Superior temporal gyrus (tissue), 1 donor: ENCODE measurements at regions not wholly inside any gene's neighbourhood (a gene's known extent, or its start where the extent isn't known, plus 50 kb on each side); places are given as distances from the start of the nearest gene placed in this dataset.

Experiments used
- DNase-seq: peaks from one replicate; pipeline ENCODE4 v3.0.0-alpha.2; 2016; ENCODE audit errors: extremely low spot score

GRCh38 chr6:133631421-133631820, 257.5 kb upstream of the TCF21 start:
- no peak for DNase-seq

- no peak for DNase-seq
Observed at GRCh38 chr6:133632206-133632605, 256.7 kb upstream of the TCF21 start.

DNA sequence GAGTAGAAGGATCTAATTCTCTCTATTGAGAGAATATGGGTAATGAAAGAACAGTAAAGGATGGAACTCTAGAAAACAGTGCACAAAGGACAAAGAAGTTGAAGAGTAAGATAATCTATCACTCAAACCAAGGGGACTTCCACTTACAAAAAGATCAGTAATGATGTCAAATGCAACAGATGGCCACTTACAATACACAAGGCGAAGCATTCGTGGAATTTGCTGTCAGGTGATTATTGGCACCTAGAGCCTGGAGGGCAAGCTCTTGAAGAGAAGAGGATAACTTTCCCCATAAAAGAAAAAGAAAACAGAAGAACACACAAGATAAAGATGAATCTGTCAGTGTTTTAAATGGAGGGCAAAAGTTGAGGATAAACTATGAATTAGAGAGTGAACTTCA, 256.0 kb upstream of the TCF21 start:
- DNase-seq, result no peak

- no peak for DNase-seq
Observed at GRCh38 chr6:133634474-133634873, 254.4 kb upstream of the TCF21 start.

GRCh38 chr6:133635447-133635846, 253.5 kb upstream of the TCF21 start:
- DNase-seq, result no peak

DNA sequence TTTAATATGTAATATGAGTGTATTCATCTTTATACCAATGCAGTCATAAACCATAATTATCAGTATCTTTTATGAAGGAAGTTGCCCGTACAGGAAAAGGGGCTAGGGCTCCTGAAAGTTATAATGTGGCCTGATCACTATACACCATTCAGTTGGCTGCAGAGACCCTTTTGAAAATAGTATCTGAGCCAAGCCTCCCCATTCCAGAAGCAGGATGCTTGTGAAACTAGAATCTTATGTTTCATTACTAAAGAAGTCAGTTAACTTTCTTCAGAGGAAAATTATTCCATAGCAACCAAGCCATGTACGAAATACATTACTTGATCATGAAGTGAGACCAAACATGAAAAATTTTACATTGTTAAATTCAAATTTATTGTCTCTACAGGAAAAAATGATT, 251.5 kb upstream of the TCF21 start:
- DNase-seq, result no peak

DNA sequence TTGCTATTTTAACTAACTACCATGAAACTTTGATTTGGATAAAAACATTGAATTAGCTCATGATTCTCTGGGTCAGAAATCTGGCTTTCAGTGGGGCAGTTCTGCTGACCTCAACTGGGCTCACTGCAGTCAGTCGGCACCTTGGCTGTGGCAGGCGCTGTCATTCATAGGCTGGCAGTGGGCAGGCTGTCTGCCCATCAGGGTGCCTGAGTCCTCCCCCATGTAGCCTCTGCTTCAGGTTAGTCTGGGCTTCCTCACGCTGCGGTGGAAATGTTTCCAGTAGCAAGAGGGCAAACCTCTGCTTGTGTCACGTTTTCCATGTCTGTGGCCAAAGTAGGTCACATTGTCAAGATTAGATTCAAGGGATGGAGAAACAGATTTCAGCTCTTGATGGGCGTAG, 251.0 kb upstream of the TCF21 start:
- DNase-seq, result no peak

DNA sequence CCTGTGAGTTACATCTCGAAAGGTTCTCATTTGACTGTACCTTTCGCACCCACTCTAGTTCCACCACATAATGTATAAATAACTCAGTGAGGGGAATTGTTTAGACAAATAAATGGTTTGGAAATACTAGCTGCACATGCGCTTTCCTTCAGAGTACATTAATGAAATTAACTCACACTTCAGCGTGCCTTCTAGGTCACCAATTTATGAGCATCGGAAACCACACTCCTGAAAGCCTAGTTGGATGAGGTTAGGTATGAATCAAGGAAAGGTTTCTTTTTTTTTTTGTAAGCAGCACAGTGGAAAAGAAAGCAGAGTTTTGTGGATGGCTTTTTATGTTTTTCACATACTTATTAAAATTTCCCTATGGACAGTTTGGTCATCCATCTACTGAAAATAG, 247.8 kb upstream of the TCF21 start:
- no peak for DNase-seq

GRCh38 chr6:133644548-133644891, 244.4 kb upstream of the TCF21 start:
- DNase-seq, result no peak

GRCh38 chr6:133644892-133645619, 243.9 kb upstream of the TCF21 start:
- no peak for DNase-seq

GRCh38 chr6:133645966-133646740, 242.8 kb upstream of the TCF21 start:
- DNase-seq, result no peak

DNA sequence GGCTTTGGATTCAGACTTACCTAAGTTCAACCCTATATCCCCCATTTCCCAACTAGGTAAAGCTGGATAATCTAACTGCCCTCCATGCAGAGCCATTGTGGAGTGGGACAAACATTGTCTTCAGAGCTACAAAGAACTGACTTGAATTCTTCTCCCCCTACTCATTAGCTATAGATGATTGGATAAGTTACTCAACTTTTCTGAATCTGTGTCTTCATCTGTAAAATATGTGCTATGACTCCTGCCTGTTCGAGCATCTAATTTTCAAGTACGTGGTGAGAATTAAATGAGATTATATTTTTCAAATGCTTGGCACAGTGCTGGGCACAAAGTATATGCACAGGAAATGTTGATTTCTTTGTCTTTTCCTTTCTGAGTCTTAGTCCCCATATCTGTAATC, 240.3 kb upstream of the TCF21 start:
- no peak for DNase-seq

DNA sequence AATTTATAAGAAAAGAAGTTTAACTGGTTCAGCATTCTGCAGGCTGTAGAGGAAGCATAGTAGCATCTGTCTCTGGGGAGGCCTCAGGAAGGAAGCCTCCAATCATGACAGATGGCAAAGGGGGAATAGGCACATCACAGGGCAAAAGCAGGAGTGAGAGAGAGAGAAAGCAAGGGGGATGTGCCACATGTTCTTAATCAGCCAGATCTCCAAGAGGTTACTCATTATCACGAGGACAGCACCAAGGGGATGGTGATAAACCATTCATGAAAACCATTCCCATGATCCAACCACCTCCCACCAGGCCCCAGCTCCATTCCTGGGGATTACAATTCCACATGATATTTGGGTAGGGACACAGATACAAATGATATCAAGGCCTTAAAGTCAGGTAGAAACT, 217.5 kb upstream of the TCF21 start:
- DNase-seq, result no peak

- no peak for DNase-seq
Observed at GRCh38 chr6:133673056-133673455, 215.9 kb upstream of the TCF21 start.

DNA sequence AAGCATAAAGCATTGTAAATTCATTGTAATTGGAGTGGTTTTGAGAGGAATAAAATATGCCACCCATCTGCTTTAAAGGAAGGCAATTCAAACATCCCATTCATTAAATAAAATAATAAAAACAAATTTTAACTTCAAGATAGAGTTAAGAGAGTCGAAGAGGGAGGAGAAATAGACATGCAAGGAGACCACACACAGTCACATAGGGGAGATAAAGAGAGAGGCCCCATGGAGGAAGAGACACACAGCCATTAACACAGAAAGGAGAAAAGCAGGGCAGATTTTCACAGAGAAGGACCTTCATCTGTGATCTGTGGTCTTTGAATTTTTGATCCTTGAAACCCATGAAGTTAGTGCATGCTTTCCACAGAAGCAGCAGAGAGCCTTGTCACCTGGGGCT, 214.3 kb upstream of the TCF21 start:
- DNase-seq, result no peak

DNA sequence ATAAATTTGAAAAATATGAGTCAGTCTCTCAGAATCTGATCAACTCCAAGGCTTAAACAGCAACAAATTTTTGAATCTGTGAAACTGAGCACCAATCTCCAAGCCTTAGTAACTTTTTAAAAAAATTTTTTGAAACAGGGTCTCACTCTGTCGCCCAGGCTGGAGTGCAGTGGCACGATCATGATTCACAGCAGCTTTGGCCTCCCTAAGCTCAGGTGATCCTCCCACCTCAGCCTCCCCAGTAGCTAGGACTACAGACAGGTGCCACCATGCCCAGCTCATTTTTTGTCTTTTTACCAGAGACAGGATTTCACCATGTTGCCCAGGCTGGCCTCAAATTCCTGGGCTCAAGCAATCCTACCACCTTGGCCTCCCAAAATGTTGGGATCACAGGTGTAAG, 207.9 kb upstream of the TCF21 start:
- DNase-seq, result no peak

DNA sequence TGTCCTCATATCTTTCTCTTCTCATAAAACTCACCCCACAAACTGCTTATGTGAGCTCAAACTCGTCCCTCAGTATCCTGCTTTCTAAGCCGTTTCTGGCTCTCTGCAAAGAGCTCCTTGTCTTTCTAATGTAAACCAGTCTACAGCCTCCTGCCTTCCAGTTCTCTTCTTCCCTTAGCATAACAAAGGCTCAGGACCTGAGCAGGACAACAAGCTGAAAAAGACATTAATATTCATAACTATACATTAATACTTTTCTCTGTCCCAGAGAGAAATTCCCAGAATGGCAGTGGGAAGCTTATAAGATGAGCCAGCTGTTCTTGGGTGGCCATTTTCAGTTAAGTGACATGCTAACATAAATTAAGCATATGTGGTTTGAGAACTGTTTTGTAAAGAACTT, 207.0 kb upstream of the TCF21 start:
- no peak for DNase-seq

GRCh38 chr6:133682506-133683307, 206.2 kb upstream of the TCF21 start:
- no peak for DNase-seq

- no peak for DNase-seq
Observed at GRCh38 chr6:133683308-133683580, 205.7 kb upstream of the TCF21 start.

DNA sequence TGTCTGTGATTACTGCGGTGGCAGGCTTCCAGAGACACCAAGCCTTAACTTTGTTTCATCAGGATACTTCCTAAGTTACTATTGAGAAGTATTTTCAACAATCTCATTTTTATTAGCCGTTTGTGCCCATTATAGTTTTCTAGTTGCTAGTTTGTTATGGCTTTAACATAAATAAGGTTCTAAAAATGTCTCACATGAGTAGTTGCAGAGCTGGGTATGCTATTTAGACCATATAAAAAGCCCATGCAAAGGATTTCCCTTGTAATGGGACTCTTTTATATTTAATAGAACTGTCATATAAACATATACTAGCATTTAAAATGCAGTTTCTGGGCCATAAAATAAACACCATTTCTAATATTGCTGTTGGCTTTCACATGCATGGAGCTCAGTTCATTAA, 205.3 kb upstream of the TCF21 start:
- no peak for DNase-seq

DNA sequence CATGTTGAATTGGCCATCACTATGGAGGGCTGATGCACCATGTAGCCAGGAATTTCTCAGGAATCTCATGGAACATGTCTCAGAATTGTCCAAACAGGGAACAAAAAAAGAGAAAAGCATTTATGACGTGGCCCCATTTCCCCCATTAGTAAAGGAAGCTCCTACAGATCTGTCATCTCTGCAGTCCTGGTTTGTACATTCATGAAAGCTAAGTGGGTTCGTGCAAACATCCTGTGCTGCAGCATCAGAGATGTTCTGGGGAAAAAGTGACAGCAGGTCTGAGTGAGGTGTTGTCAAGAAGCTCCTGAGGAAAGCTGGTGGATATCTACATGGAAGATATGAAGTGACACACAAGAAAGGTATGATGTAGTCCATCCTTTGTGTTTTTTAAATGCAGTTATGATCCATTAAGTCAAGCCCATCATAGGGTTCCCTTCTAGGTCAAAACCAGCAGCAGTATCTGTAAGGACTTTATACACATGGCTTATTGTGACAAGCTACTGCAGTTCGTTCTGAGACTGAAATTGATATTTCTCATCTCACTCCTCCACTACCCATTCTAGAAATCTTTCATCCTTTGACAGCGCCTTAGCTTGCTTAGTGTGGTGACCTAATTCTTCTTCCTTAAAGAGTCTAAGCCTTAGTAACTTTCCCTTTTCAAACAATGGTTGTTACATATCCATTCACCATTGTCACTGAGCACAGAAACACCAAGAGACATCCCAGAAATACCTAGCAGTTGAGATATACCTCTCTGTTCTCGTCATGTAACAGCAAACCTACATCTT, 200.0 kb upstream of the TCF21 start:
- no peak for DNase-seq

GRCh38 chr6:133689863-133690262, 199.1 kb upstream of the TCF21 start:
- no peak for DNase-seq
